Mucosa of descending colon (tissue), 3 donors: ENCODE measurements at regions not wholly inside any gene's neighbourhood (a gene's known extent, or its start where the extent isn't known, plus 50 kb on each side); places are given as distances from the start of the nearest gene placed in this dataset.

Experiments used
- ATAC-seq: fragments of 200-7000 bp; cut with Tn5 transposase; one replicate; pipeline ENCODE4 v1.9.1; 2020; ENCODE audit warnings: mild to moderate bottlenecking, moderate library complexity
- DNase-seq, 3 donors: peaks; one replicate each; pipeline ENCODE4 v3.0.0-alpha.2; 2020
- H3K36me3 ChIP-seq: fragments of 200-600 bp; one replicate; pipeline ENCODE4 v1.8.0; 2021; ENCODE audit warnings: low read depth, mild to moderate bottlenecking
- H3K4me1 ChIP-seq: fragments of 200-600 bp; one replicate; pipeline ENCODE4 v1.8.0; 2021; ENCODE audit warnings: low read depth, mild to moderate bottlenecking
- H3K4me3 ChIP-seq: fragments of 200-600 bp; one replicate; pipeline ENCODE4 v1.8.0; 2021; ENCODE audit warnings: mild to moderate bottlenecking
- H3K9me3 ChIP-seq: fragments of 200-600 bp; one replicate; pipeline ENCODE4 v1.8.0; 2021; ENCODE audit warnings: mild to moderate bottlenecking
- intact Hi-C, 2 donors: fragments of 100-400 bp; cut with DNase I in 1 of 2; cut with micrococcal nuclease in 1 of 2; formaldehyde crosslinking; loops; one replicate each; pipeline versions ENCODE4 v1.11.0 to v1.11.1; 2022; cut with DNase I, micrococcal nuclease
- TF ChIP-seq, protein P1 (sequence below): fragments of 200-600 bp; IDR thresholded peaks from one replicate; pipeline ENCODE4 v1.8.0; 2022; ENCODE audit warnings: antibody characterized with exemption, mild to moderate bottlenecking
- donor health status: DM: no; HTN: no; CAD: no; lungs with moderate emphysema.
- donor health status: DM: no; HTN: no; CAD: no.
- donor health status: DM: no; HTN: yes; CAD: no.

DNA sequence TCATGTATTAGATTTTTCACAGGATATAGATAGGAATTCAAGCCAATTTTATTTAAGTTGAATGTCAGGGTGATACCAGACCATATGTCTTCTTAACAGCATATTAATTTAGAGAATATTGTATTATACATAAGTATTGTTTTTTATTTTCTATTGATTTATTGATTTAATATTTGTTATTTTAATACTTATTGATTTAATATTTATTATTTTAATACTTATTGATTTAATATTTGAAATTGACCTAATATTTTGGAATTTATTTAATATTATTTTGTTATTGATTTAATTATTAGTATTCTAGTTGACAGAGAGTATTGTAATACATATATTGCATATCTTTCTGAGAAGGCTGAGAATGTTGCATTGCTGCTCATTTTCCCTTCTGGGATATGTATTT, 1411.8 kb upstream of the ACO1 start:
- TF ChIP-seq, protein P1, sequence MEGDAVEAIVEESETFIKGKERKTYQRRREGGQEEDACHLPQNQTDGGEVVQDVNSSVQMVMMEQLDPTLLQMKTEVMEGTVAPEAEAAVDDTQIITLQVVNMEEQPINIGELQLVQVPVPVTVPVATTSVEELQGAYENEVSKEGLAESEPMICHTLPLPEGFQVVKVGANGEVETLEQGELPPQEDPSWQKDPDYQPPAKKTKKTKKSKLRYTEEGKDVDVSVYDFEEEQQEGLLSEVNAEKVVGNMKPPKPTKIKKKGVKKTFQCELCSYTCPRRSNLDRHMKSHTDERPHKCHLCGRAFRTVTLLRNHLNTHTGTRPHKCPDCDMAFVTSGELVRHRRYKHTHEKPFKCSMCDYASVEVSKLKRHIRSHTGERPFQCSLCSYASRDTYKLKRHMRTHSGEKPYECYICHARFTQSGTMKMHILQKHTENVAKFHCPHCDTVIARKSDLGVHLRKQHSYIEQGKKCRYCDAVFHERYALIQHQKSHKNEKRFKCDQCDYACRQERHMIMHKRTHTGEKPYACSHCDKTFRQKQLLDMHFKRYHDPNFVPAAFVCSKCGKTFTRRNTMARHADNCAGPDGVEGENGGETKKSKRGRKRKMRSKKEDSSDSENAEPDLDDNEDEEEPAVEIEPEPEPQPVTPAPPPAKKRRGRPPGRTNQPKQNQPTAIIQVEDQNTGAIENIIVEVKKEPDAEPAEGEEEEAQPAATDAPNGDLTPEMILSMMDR: no peak
- Histone ChIP-seq H3K9me3 (no peaks in the 10 kb centered on the region), H3K36me3 (no peaks in the 10 kb centered on the region), H3K4me3 (no peak overlapping the region), H3K4me1 (no peaks in the 10 kb centered on the region)
- intact Hi-C loops: no loop called here
- DNase-seq (no peak), ATAC-seq (no peak)

DNA sequence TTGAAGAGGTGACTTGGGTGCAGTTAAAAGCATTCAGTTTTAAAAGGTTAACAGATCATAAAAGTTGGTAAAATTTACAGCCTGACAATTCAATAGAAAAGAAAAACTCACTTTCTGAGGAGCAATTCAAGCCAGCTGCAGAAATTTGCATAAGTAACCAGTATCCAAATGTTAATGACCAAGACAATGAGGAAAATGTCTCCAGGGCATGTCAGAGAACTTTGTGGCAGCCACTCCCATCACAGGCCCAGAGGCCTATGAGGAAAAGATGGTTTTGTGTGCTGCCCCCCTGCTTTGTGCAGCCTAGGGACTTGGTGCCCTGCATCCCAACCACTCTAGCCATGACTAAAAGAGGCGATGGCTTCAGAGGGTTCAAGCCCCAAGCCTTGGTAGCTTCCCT, 1406.5 kb upstream of the ACO1 start:
- no peak overlapping the region for H3K4me3 ChIP-seq
- intact Hi-C loops: no loop called here
- H3K9me3 ChIP-seq: no peaks in the 10 kb centered on the region
- DNase-seq (no peak), ATAC-seq (no peak)
- no peaks in the 10 kb centered on the region for H3K36me3 ChIP-seq
- no peaks in the 10 kb centered on the region for H3K4me1 ChIP-seq
- TF ChIP-seq, protein P1: no peak

DNA sequence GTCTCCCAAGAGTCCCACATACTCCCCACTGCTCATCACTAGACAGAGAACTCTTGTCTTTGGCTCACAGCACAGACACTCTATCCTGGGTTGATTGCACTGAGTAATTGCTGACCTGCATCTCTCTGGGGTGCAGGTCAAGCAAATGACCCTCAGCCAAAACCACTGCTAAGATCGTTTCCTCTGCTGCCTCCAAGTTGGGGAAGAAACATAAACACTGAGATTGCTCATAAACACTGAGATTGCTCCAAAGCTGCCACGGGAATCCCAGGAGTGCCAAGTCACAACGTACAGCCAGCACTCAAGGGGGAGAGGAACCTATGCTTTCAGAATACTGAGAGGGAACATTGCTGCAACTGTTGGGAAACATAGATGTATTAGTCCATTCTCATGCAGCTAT, 1402.1 kb upstream of the ACO1 start:
- H3K36me3 ChIP-seq: no peaks in the 10 kb centered on the region
- H3K4me3 ChIP-seq: no peak overlapping the region
- no peaks in the 10 kb centered on the region for H3K4me1 ChIP-seq
- no peaks in the 10 kb centered on the region for H3K9me3 ChIP-seq
- TF ChIP-seq, protein P1: no peak
- intact Hi-C loops: no loop called here
- DNase-seq (no peak), ATAC-seq (no peak)

DNA sequence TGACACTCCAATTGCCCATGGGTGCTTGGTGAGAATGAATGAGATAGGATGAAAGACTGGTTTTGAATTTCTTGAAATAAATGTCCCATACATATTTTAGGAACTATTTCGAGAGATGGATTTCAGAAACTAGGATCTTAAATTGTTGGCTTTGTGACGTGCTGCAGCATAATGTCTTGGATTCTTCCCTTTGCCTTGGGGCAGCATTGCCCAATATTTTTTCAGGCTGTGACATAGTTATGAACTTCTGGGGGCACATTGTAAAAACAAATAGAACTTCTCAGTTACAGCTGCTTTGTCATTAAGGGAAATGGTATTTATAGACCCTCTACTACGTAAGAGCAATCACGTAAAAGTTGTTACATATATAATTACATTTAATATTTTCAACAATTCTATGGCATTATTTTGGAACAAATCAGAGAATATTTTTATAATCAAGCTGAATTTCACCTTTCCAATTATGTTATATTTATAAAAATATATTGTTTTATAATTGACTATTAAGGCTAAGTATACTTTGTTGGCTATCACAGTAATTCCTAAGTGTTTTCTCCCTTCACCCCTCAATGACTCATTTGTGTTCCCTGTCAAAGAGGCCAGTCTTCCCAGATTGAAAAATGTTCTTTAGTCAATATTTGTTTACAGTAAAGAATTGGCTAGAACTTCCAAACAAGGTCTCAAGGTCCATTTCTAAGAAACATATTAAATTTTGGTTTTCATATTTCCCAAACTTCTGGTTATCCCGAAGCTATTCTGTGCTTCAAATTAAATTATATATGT, 1388.3 kb upstream of the ACO1 start:
- Histone ChIP-seq H3K36me3 (no peaks in the 10 kb centered on the region), H3K4me3 (no peak overlapping the region), H3K9me3 (no peaks in the 10 kb centered on the region), H3K4me1 (no peaks in the 10 kb centered on the region)
- no peak for DNase-seq
- intact Hi-C loops: no loop called here
- no peak for ATAC-seq
- TF ChIP-seq, protein P1: no peak

DNA sequence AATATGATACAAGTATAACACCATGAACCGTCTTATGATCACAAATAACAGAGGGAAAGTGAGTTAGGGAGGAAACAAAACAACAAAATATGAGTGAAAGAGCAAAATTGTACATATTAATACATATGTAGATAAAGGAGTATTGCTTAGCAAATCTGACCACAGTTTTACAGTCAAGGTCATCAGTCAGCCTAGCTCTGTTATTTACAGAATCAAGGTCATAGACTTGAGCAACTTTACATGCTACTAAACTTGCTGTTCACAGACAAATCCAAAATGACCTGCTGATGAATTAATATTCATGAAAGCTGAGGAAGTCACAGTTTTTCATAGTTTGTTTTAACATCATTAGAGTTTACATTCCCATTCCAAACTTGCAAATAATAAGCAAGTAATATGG, 1387.7 kb upstream of the ACO1 start:
- no peak overlapping the region for H3K4me3 ChIP-seq
- H3K4me1 ChIP-seq: no peaks in the 10 kb centered on the region
- intact Hi-C loops: no loop called here
- no peaks in the 10 kb centered on the region for H3K9me3 ChIP-seq
- ATAC-seq: no peak
- TF ChIP-seq, protein P1: no peak
- H3K36me3 ChIP-seq: no peaks in the 10 kb centered on the region
- no peak for DNase-seq

DNA sequence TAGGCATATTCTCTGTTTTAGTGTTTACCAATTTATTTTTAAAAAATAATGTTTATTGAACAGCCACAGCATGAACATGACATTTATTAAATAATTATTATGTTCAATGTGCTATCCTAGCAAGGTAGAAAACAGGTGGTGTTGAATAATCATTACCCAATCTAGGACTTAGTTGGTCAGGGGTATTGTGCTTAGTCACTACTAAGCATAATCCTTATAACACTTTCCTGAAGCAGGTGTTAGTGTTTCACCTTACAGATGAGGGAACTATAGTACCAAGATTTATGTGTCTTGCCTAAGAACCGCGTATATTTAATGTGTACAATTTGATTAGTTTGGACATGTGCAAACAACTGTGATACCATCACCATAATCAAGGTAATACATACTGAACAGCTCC, 1387.2 kb upstream of the ACO1 start:
- TF ChIP-seq, protein P1: no peak
- H3K36me3 ChIP-seq: no peaks in the 10 kb centered on the region
- H3K4me1 ChIP-seq: no peaks in the 10 kb centered on the region
- intact Hi-C loops: no loop called here
- DNase-seq: no peak
- H3K9me3 ChIP-seq: no peaks in the 10 kb centered on the region
- no peak overlapping the region for H3K4me3 ChIP-seq
- ATAC-seq: no peak
